ENCODE measurements at regions not wholly inside any gene's neighbourhood (a gene's known extent, or its start where the extent isn't known, plus 50 kb on each side); places are given as distances from the start of the nearest gene placed in this dataset.

DNA sequence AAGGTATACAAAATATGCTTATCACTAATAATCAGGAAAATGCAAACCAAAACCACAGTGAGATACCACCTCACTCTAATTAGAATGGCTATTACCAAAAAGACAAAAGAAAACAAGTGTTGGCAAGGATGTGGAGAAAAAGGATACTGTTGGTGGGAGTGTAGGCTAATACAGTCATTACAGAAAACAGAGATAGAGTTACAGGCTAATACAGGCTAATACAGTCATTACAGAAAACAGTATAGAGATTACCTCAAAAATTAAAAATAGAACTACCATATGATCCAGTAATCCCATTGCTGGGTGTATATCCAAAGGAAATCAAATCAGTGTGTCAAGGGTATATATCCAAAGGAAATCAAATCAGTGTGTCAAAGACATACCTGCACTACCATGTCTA, 238.4 kb downstream of the PLPP3 start:
- no peak for DNase-seq

GRCh38 chr1:56339786-56340465, 239.4 kb downstream of the PLPP3 start:
- DNase-seq = no peak

DNA sequence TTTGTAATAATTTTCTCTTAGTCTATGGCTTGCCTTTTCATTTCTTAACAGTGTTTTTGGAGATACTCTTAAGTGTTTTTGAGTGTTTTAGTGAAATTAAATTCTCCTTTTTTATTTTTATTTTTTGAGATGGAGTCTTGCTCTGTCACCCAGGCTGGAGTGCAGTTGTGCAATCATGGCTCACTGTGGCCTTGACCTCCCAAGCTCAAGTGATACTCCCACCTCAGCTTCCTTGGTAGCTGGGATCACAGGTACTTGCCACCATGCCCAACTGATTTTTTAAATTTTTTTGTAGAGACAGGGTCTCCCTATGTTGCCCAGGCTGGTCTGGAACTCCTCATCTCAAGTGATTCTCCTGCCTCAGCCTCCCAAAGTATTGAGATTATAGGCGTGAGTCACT, 240.3 kb downstream of the PLPP3 start:
- no peak for DNase-seq

DNA sequence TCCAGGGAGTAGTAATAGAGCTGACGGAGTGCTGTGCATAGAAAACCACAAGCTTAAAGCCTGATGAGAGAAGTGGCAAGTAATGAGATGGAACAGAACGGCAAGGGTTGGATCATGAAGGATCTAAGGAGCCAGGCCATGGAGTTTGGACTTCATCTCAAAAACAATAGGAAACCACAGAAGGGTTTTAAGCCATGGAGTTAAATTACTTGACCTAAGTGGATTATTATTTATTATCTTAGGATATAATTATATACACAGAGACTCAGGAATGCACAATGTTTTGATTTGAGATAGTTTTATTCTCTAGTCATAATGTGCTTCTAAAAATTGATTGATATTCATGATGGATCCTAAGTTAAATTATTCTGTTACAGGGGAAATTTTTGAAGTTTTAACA, 242.4 kb downstream of the PLPP3 start:
- no peak for DNase-seq

DNA sequence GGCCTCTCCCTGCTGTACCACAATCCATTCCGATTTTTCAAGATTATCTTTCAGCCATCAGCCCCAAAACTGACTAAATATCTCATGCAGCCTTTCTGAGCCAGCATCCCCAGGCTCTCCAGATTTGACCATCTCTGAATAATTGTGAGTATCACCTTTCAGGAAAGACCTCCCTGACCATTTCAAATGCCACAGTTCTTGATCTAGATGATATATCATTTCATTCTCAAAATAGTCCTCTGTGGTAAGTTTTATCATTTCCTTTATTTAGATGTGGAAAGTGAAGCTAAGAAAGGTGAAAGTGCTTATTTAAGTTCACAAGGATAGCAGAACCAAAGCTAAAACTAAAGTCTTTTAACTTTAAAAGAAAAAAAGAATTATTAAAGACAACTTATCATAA, 244.0 kb downstream of the PLPP3 start:
- DNase-seq = no peak

GRCh38 chr1:56334047-56334446, 245.3 kb downstream of the PLPP3 start:
- no peak for DNase-seq

DNA sequence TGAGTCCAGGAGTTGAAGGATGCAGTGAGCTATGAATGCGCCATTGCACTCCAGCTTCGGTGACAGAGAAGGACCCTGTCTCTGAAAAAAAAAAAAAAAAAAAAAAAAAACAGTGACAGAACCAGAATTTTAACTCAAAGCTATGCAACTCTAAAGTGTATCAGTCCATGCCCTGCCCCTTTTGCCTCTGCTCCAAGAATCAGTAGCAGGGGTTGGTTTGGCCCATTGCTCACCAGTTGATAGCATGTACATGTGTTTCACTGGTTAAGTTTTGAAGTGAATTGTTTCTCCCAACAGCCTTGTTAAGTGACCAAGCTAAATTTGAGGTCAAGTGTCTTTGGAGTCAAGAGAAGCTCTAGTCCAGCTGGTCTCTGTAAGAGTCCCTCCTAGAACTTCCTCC, 245.9 kb downstream of the PLPP3 start:
- DNase-seq = no peak

- no peak for DNase-seq
Measured at GRCh38 chr1:56331892-56332567, 247.3 kb downstream of the PLPP3 start.

DNA sequence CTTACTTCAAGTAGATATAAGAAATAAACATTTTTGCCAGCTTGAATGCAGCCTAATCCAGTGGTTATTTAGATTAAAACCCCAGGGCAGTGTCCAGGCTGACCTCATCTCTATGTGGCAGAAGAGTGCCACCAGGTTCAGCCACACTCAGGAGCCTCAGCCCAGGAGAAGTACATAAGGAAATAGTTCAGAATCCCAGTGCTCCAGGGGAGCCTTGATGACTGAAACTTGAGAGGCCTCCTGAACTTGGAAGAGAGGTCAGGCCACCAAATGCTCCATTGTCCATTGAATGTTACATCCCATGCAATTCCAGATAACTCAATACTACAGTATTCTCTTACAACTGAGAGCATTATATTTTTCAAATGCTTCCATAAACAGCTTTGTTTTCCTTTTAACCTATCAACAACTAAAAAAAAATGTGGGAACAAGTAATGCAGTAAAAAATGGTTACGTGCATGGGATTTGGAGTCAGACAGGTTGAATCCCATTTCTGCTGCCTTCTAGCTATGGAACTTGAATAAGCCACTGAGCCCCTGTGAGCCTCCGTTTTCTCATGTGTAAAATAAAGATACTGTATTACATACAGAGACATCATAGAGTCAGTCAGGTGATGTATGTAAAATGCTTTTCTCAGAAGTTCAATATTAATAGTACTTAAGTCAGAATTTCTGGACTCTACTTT, 248.0 kb downstream of the PLPP3 start:
- DNase-seq = no peak

- DNase-seq = no peak
Measured at GRCh38 chr1:56330391-56331026, 248.9 kb downstream of the PLPP3 start.

GRCh38 chr1:56329970-56330369, 249.4 kb downstream of the PLPP3 start:
- no peak for DNase-seq

DNA sequence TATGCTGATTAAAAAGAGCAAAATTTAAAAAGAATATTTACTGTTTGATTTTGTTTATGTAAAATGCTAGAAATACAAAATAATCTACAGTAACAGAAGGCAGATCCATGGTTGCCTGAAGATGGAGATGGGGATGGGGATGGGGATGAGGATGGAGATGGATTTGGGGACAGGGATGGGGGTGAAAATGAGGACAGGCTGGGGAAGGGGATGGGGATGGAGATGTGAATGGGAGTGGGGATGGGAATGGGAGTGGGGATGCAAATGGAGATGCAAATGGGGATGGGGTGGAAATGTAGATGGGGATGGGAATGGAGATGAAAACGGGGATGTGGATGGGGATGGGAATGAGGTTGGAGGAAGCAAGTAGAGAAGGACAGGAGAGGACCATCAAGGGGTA, 252.2 kb downstream of the PLPP3 start:
- DNase-seq = no peak

DNA sequence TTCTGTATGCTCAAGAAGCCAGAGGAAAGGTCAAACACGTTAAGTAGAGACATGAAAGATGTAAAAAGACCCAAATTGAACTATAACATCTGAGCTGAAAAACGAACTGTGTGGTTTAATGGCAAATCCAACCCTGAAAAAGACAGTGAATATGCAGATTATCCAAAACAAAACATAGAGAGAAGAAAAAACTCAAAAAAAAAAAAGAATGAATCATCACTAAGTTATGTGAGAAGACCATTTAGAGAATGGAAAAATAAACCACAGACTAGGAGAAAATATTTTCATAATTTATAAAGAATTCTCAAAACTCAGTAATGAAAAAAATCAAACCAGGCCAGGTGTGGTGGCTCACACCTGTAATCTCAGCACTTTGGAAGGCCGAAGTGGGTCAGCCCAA, 253.3 kb downstream of the PLPP3 start:
- DNase-seq = no peak

DNA sequence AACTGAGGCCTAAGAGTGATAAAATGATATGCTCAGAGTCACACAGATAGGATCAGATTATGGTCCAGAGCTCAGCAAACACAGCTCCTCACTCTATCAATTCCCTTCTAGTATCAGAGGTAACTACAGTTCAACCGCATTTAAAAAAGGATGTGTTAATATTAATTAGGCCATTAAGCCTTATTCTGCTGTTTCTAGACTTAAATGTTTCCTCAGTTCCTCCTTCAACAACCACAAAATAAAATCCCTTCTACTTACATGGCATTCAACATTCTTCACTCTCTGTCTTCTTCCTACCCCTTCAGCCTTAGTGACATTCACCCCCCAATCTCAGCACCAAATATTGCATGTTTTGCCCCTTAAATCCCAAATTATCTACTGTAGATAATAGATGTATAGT, 254.9 kb downstream of the PLPP3 start:
- DNase-seq = no peak

DNA sequence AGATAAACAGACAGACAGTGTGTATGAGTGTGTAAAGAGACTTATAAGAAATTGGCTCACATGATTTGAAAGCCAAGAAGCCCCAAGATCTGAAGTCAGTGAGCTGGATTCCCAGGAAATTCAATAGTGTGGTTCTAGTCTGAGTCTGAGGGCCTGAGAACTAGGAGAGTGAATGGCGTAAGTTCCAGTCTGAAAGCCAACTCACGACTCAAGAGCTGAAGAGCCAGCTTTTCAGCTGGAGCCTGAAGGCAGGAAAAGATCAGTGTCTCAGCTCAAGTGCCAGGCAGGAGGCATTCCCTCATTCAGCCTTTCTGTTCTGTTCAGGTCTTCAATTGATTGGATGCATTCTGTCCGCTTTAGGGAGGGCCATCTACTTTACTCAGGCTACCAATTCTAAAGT, 257.2 kb downstream of the PLPP3 start:
- DNase-seq = no peak

GRCh38 chr1:56321150-56321490, 258.2 kb downstream of the PLPP3 start:
- DNase-seq = no peak

DNA sequence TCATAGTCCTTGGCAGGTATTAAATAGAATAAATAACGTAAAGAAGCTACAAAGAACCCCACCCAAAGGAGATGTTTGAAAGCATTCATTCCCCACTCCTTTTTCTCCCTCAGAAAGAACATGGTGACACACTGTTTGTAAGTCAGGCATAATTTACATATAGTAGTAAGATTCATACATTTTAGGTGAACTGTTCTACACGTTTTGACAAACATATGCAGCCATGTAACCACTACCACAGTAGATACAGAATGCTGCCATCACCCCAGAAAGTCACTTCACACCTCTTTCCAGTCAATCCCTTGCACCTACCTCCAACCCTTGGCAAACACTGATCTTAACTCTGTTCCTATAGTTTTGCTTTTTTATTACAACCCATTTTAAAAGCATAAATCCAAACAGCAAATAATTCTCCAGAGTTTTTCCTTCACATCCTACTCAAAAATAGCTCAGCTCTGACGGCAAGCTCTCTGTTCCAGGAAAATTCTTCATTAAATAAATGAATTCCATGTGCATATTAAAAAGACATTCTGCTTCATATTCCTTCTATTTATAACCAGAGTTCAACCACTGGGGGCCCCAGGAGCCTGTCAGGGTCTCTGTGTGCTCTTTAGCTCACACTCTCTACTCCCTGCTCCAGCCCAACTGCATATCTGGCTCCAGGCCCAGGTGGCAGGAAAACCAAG, 258.8 kb downstream of the PLPP3 start:
- no peak for DNase-seq

DNA sequence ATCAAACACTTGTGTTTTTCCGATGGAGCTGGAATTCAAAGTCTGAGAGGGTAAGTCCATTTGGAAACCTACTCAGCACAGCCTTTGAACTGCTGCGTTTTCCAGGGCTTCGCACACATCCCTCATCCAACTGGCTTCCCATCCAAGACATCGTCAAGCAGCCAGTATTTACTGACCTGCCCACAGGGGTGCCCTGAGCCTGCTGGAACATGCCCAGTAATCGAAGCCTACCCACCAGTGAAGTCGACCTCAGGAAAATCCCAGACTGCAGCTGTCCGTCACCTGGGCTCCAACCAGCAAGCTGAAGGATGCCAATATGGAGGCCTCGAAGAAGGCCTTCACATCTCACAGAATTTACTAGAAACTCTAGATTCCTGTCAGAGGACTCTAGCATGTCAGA, 261.6 kb downstream of the PLPP3 start:
- DNase-seq = no peak

GRCh38 chr1:56315293-56315942, 263.9 kb downstream of the PLPP3 start:
- no peak for DNase-seq

GRCh38 chr1:56313560-56313959, 265.8 kb downstream of the PLPP3 start:
- DNase-seq = no peak

GRCh38 chr1:56311766-56312165, 267.6 kb downstream of the PLPP3 start:
- DNase-seq = no peak

DNA sequence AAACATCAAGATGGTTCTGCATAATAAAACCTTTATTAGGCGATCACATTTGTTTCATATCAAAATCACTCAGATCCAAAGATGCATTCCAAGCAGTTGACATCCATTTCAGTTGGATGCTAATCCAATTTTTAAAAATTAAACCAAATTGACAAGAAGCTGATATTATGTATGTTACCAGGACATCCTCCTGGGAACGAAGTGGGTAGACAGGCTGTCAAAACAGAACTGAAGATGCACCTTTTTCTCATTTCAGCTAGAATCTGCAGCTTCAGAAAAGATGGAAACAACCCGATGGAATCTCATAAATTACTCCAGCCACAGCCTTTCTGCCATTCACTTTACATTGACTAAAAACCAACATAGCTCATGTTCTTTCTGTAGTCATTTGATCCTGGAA, 268.4 kb downstream of the PLPP3 start:
- no peak for DNase-seq

DNA sequence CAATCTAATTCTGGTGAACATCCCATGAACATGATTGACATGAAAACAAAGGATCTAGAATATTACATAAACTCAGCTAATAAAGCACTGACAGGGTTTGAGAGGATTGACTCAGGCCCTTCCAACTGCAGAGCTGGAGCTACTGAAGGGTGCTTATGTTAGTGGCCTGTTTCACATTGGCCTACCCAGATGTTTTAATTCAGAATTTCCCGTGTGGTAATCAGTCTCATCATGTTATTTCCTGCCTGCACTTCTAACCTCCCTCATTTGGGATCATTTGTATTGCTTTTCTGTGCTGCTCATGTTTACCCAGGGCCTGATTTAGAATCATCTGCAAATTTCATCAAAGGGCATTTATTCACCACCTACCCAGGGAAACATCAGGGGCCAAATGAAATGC, 270.3 kb downstream of the PLPP3 start:
- no peak for DNase-seq
